ENCODE measurements at regions not wholly inside any gene's neighbourhood (a gene's known extent, or its start where the extent isn't known, plus 50 kb on each side); places are given as distances from the start of the nearest gene placed in this dataset.

GRCh38 chr10:2929480-2930258, 137.7 kb upstream of the PFKP start:
- intact Hi-C loops (cut with DNase I; ENCODE audit: low total_unique reads): no loop called here
- no peak for DNase-seq (ENCODE audit: low spot score in 2 of 2)
- TF ChIP-seq POLR2AphosphoS5 (IDR thresholded peaks at IDR 0.05) (no peak), POLR2A (IDR thresholded peaks at IDR 0.05) (no peak)
- TF ChIP-seq, protein P1, sequence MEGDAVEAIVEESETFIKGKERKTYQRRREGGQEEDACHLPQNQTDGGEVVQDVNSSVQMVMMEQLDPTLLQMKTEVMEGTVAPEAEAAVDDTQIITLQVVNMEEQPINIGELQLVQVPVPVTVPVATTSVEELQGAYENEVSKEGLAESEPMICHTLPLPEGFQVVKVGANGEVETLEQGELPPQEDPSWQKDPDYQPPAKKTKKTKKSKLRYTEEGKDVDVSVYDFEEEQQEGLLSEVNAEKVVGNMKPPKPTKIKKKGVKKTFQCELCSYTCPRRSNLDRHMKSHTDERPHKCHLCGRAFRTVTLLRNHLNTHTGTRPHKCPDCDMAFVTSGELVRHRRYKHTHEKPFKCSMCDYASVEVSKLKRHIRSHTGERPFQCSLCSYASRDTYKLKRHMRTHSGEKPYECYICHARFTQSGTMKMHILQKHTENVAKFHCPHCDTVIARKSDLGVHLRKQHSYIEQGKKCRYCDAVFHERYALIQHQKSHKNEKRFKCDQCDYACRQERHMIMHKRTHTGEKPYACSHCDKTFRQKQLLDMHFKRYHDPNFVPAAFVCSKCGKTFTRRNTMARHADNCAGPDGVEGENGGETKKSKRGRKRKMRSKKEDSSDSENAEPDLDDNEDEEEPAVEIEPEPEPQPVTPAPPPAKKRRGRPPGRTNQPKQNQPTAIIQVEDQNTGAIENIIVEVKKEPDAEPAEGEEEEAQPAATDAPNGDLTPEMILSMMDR (IDR thresholded peaks at IDR 0.05): no peak

GRCh38 chr10:2927958-2928840, 139.1 kb upstream of the PFKP start:
- Histone ChIP-seq H3K9me3 (no peaks in the 10 kb centered on the region), H3K4me1 (peaks cover 0 to 3% of the 10 kb centered on the region in 2 donors), H3K27ac (no peak overlapping the region), H3K27me3 (no peaks in the 10 kb centered on the region), H3K4me3 (no peak overlapping the region), H3K36me3 (no peaks in the 10 kb centered on the region)
- intact Hi-C loops (cut with DNase I; ENCODE audit: low total_unique reads): no loop called here
- no peak for TF ChIP-seq POLR2AphosphoS5 (IDR thresholded peaks at IDR 0.05)
- TF ChIP-seq, protein P1 (IDR thresholded peaks at IDR 0.05): peak in 2 of 3 donors; percentile 48 to 53
- DNase-seq (ENCODE audit: low spot score in 2 of 2): peak; percentile 21 to 66

More at GRCh38 chr10:2929480-2930258, 137.7 kb upstream of the PFKP start:
- H3K4me3 ChIP-seq: no peak overlapping the region
- H3K9me3 ChIP-seq: no peaks in the 10 kb centered on the region
- peaks cover 0 to 3% of the 10 kb centered on the region in 2 donors for H3K4me1 ChIP-seq
- peaks cover 0 to 5% of the 10 kb centered on the region in 2 donors for H3K27me3 ChIP-seq
- no peaks in the 10 kb centered on the region for H3K36me3 ChIP-seq
- H3K27ac ChIP-seq: no peak overlapping the region

DNA sequence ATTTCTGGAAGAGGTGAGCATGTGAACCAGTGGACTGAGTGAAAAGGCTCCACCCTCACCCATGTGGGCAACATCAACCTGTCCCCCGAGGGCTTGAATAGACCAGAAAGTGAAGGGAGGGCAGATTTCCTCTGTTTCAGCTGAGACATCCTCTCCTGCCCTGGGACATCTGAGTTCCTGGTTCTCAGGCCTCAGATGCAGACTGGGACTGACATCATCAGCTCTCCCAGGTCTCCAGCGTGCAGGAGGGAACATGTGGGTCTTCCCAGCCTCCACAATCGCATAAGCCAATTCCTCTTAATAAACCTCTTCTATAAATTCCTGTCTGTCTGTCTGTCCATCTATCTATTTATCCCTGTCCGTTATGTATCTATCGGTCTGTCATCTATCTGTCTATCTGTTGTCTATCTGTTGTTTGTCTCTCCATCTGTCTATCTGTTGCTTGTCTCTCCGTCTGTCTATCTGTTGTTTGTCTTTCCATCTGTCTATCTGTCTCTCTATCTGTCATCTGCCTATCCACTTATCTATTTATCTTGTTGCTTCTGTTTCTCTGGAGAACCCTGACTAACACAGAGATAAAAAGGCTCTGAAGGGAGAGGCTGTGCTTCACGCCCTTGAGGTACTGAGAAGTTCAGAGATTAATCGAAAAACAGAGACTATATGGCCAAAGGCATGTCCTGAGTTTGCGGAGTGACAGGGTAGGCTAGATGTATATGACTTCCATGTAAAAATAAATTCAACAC, 140.3 kb upstream of the PFKP start:
- intact Hi-C loops (cut with DNase I; ENCODE audit: low total_unique reads): no loop called here

GRCh38 chr10:2925631-2926030, 141.7 kb upstream of the PFKP start:
- peak; percentile 62 to 86 for DNase-seq (ENCODE audit: low spot score in 2 of 2)
- Histone ChIP-seq H3K27me3 (peaks cover 0 to 9% of the 10 kb centered on the region in 2 donors), H3K36me3 (no peaks in the 10 kb centered on the region), H3K9me3 (no peaks in the 10 kb centered on the region), H3K4me1 (peaks cover 0 to 3% of the 10 kb centered on the region in 2 donors), H3K4me3 (no peak overlapping the region), H3K27ac (peak overlapping the region; percentile 54 to 61)
- intact Hi-C loops (cut with DNase I; ENCODE audit: low total_unique reads): no loop called here
- TF ChIP-seq, protein P1 (IDR thresholded peaks at IDR 0.05): no peak
- TF ChIP-seq POLR2A (IDR thresholded peaks at IDR 0.05) (no peak), POLR2AphosphoS5 (IDR thresholded peaks at IDR 0.05) (no peak)

More for the DNA sequence above, 140.3 kb upstream of the PFKP start:
- Histone ChIP-seq H3K4me1 (peaks cover 0 to 3% of the 10 kb centered on the region in 2 donors), H3K9me3 (no peaks in the 10 kb centered on the region), H3K27me3 (peaks cover 0 to 2% of the 10 kb centered on the region in 2 donors), H3K4me3 (no peak overlapping the region), H3K36me3 (no peaks in the 10 kb centered on the region), H3K27ac (no peak overlapping the region)
- TF ChIP-seq, protein P1 (IDR thresholded peaks at IDR 0.05): no peak
- no peak for TF ChIP-seq POLR2A (IDR thresholded peaks at IDR 0.05)
- no peak for TF ChIP-seq POLR2AphosphoS5 (IDR thresholded peaks at IDR 0.05)
- no peak for DNase-seq (ENCODE audit: low spot score in 2 of 2)
